ENCODE measurements at regions not wholly inside any gene's neighbourhood (a gene's known extent, or its start where the extent isn't known, plus 50 kb on each side); places are given as distances from the start of the nearest gene placed in this dataset.

GRCh38 chr2:104915107-104915793 lies 61.3 kb downstream of the POU3F3 start:
- intact Hi-C loops (cut with micrococcal nuclease; ENCODE audit: unreplicated experiment): no loop called here
- no peaks in the 10 kb centered on the region for H3K36me3 Mint-ChIP-seq (ENCODE audit: insufficient read depth, unreplicated experiment)
- Histone ChIP-seq H3K9me3 (no peaks in the 10 kb centered on the region), H3K4me3 (ENCODE audit: low read depth, low read length) (no peak overlapping the region), H3K4me1 (no peaks in the 10 kb centered on the region), H3K27me3 (replicated peaks; ENCODE audit: control insufficient read depth, insufficient read depth, low read length) (no peaks in the 10 kb centered on the region), H3K36me3 (ENCODE audit: control insufficient read depth, insufficient read depth, low read length) (no peaks in the 10 kb centered on the region)
- ChIA-PET POLR2A (no interaction called here), CTCF (no interaction called here)
- H3K27me3 Mint-ChIP-seq (ENCODE audit: insufficient read depth, unreplicated experiment): peaks cover 15% of the 10 kb centered on the region
- no peak for DNase-seq
- no peak overlapping the region for H3K4me3 Mint-ChIP-seq (ENCODE audit: unreplicated experiment)
- H3K4me1 Mint-ChIP-seq (ENCODE audit: low read depth, unreplicated experiment): no peaks in the 10 kb centered on the region
- no peak overlapping the region for H3K27ac Mint-ChIP-seq (ENCODE audit: unreplicated experiment)
- no TSS peak for BruUV-seq (replicated peaks)
- H3K9me3 Mint-ChIP-seq (ENCODE audit: unreplicated experiment): no peaks in the 10 kb centered on the region
- no peak for TF ChIP-seq CTCF (IDR thresholded peaks at IDR 0.05; ENCODE audit: insufficient read depth in 1 of 2, low read depth in 1 of 2, low read length in 1 of 2, severe bottlenecking in 1 of 2, unreplicated experiment in 1 of 2)

GRCh38 chr2:104919127-104919526 lies 65.2 kb downstream of the POU3F3 start:
- Histone ChIP-seq H3K27me3 (replicated peaks; ENCODE audit: control insufficient read depth, insufficient read depth, low read length) (no peaks in the 10 kb centered on the region), H3K9me3 (no peaks in the 10 kb centered on the region), H3K4me3 (ENCODE audit: low read depth, low read length) (no peak overlapping the region), H3K36me3 (ENCODE audit: control insufficient read depth, insufficient read depth, low read length) (no peaks in the 10 kb centered on the region), H3K4me1 (no peaks in the 10 kb centered on the region)
- BruUV-seq (replicated peaks): no TSS peak
- no peaks in the 10 kb centered on the region for H3K9me3 Mint-ChIP-seq (ENCODE audit: unreplicated experiment)
- H3K27me3 Mint-ChIP-seq (ENCODE audit: insufficient read depth, unreplicated experiment): peaks cover 21% of the 10 kb centered on the region
- no peak for DNase-seq
- intact Hi-C loops (cut with micrococcal nuclease; ENCODE audit: unreplicated experiment): no loop called here
- no peak for TF ChIP-seq CTCF (IDR thresholded peaks at IDR 0.05; ENCODE audit: insufficient read depth in 1 of 2, low read depth in 1 of 2, low read length in 1 of 2, severe bottlenecking in 1 of 2, unreplicated experiment in 1 of 2)
- ChIA-PET POLR2A (no interaction called here), CTCF (no interaction called here)
- H3K4me1 Mint-ChIP-seq (ENCODE audit: low read depth, unreplicated experiment): no peaks in the 10 kb centered on the region
- H3K27ac Mint-ChIP-seq (ENCODE audit: unreplicated experiment): no peak overlapping the region
- no peaks in the 10 kb centered on the region for H3K36me3 Mint-ChIP-seq (ENCODE audit: insufficient read depth, unreplicated experiment)
- no peak overlapping the region for H3K4me3 Mint-ChIP-seq (ENCODE audit: unreplicated experiment)

GRCh38 chr2:104923665-104924064 lies 69.8 kb downstream of the POU3F3 start:
- no peaks in the 10 kb centered on the region for H3K9me3 Mint-ChIP-seq (ENCODE audit: unreplicated experiment)
- no peak overlapping the region for H3K27ac Mint-ChIP-seq (ENCODE audit: unreplicated experiment)
- H3K27me3 Mint-ChIP-seq (ENCODE audit: insufficient read depth, unreplicated experiment): peaks cover 24% of the 10 kb centered on the region
- no peak for DNase-seq
- ChIA-PET POLR2A (no interaction called here), CTCF (interaction anchor here (0.6 to 0.8 kb wide), 2 partner anchors 20 to 118 kb away, joined by 3 to 4 read pairs; no protein-coding TSS in a partner anchor)
- H3K4me1 Mint-ChIP-seq (ENCODE audit: low read depth, unreplicated experiment): no peaks in the 10 kb centered on the region
- Histone ChIP-seq H3K4me1 (no peaks in the 10 kb centered on the region), H3K36me3 (ENCODE audit: control insufficient read depth, insufficient read depth, low read length) (no peaks in the 10 kb centered on the region), H3K9me3 (no peaks in the 10 kb centered on the region), H3K4me3 (ENCODE audit: low read depth, low read length) (no peak overlapping the region), H3K27me3 (replicated peaks; ENCODE audit: control insufficient read depth, insufficient read depth, low read length) (no peaks in the 10 kb centered on the region)
- intact Hi-C loops (cut with micrococcal nuclease; ENCODE audit: unreplicated experiment): no loop called here
- no peaks in the 10 kb centered on the region for H3K36me3 Mint-ChIP-seq (ENCODE audit: insufficient read depth, unreplicated experiment)
- TF ChIP-seq CTCF (IDR thresholded peaks at IDR 0.05; ENCODE audit: insufficient read depth in 1 of 2, low read depth in 1 of 2, low read length in 1 of 2, severe bottlenecking in 1 of 2, unreplicated experiment in 1 of 2): no peak
- no TSS peak for BruUV-seq (replicated peaks)
- no peak overlapping the region for H3K4me3 Mint-ChIP-seq (ENCODE audit: unreplicated experiment)
